ENCODE measurements at regions not wholly inside any gene's neighbourhood (a gene's known extent, or its start where the extent isn't known, plus 50 kb on each side); places are given as distances from the start of the nearest gene placed in this dataset.

GRCh38 chr10:44297963-44298362 is 86.9 kb downstream of the CXCL12 start:
- Histone ChIP-seq H3K36me3 (ENCODE audit: control insufficient read depth, insufficient read depth, low read length) (no peaks in the 10 kb centered on the region), H3K27me3 (ENCODE audit: control insufficient read depth, insufficient read depth, low read length) (no peaks in the 10 kb centered on the region; the same call in 1 of the 2 replicates), H3K9me3 (ENCODE audit: control insufficient read depth, insufficient read depth, low read depth, low read length) (no peaks in the 10 kb centered on the region), H3K27ac (ENCODE audit: low read length) (no peak overlapping the region), H3K4me1 (ENCODE audit: control insufficient read depth, insufficient read depth, low read length) (no peaks in the 10 kb centered on the region), H3K4me3 (ENCODE audit: low read depth in 2 of 2, low read length in 2 of 2) (no peak overlapping the region)
- BruUV-seq (replicated peaks), result no TSS peak
- ChIA-PET CTCF (no interaction called here), POLR2A (no interaction called here)
- in situ Hi-C loops (cut with HindIII; ENCODE audit: low pct_unique_long_range_greater_than_20kb, low sequenced_read_pairs), result no loop called here
- no peak for DNase-seq (ENCODE audit: low read depth, low spot score)
- no peak for TF ChIP-seq SIN3A (IDR thresholded peaks at IDR 0.05; ENCODE audit: borderline replicate concordance, insufficient read depth, low read depth, low read length)
- TF ChIP-seq TCF7L2 (IDR thresholded peaks at IDR 0.05; ENCODE audit: low read depth, low read length), result no peak
- no peak for TF ChIP-seq POLR2AphosphoS5 (IDR thresholded peaks at IDR 0.05; ENCODE audit: low read depth, low read length)
- TF ChIP-seq REST (IDR thresholded peaks at IDR 0.05; ENCODE audit: insufficient read depth in 1 of 2, low read depth in 2 of 2, low read length in 1 of 2), result no peak
- TF ChIP-seq CTCF (IDR thresholded peaks at IDR 0.05), result no peak
- intact Hi-C loops (cut with micrococcal nuclease; ENCODE audit: unreplicated experiment), result no loop called here
- no peak for ATAC-seq

- ChIA-PET CTCF (no interaction called here), POLR2A (no interaction called here)
- no peaks in the 10 kb centered on the region; the same call in 1 of the 2 replicates for H3K27me3 ChIP-seq (ENCODE audit: control insufficient read depth, insufficient read depth, low read length)
- no TSS peak for BruUV-seq (replicated peaks)
- no peak for DNase-seq (ENCODE audit: low read depth, low spot score)
- in situ Hi-C loops (cut with HindIII; ENCODE audit: low pct_unique_long_range_greater_than_20kb, low sequenced_read_pairs), result no loop called here
- H3K27ac ChIP-seq (ENCODE audit: low read length), result no peak overlapping the region
- intact Hi-C loops (cut with micrococcal nuclease; ENCODE audit: unreplicated experiment), result no loop called here
- H3K36me3 ChIP-seq (ENCODE audit: control insufficient read depth, insufficient read depth, low read length), result no peaks in the 10 kb centered on the region
- no peak for TF ChIP-seq POLR2AphosphoS5 (IDR thresholded peaks at IDR 0.05; ENCODE audit: low read depth, low read length)
- no peak for TF ChIP-seq CTCF (IDR thresholded peaks at IDR 0.05)
- no peak for TF ChIP-seq SIN3A (IDR thresholded peaks at IDR 0.05; ENCODE audit: borderline replicate concordance, insufficient read depth, low read depth, low read length)
- TF ChIP-seq REST (IDR thresholded peaks at IDR 0.05; ENCODE audit: insufficient read depth in 1 of 2, low read depth in 2 of 2, low read length in 1 of 2), result no peak
- TF ChIP-seq TCF7L2 (IDR thresholded peaks at IDR 0.05; ENCODE audit: low read depth, low read length), result no peak
- no peak for ATAC-seq
- H3K4me3 ChIP-seq (ENCODE audit: low read depth in 2 of 2, low read length in 2 of 2), result no peak overlapping the region
- H3K9me3 ChIP-seq (ENCODE audit: control insufficient read depth, insufficient read depth, low read depth, low read length), result no peaks in the 10 kb centered on the region
- H3K4me1 ChIP-seq (ENCODE audit: control insufficient read depth, insufficient read depth, low read length), result no peaks in the 10 kb centered on the region
Measured at GRCh38 chr10:44295644-44296241, 89.2 kb downstream of the CXCL12 start.
